ENCODE measurements at regions not wholly inside any gene's neighbourhood (a gene's known extent, or its start where the extent isn't known, plus 50 kb on each side); places are given as distances from the start of the nearest gene placed in this dataset.

- BruUV-seq (replicated peaks), result no TSS peak
- no peak overlapping the region for H3K27ac Mint-ChIP-seq (ENCODE audit: low read depth, unreplicated experiment)
- no peaks in the 10 kb centered on the region for H3K4me1 Mint-ChIP-seq (ENCODE audit: insufficient read depth, unreplicated experiment)
- H3K9me3 Mint-ChIP-seq (ENCODE audit: unreplicated experiment), result no peaks in the 10 kb centered on the region
- intact Hi-C loops (cut with micrococcal nuclease), result no loop called here
- no peak for TF ChIP-seq CTCF (IDR thresholded peaks at IDR 0.05; ENCODE audit: unreplicated experiment)
- CTCF ChIA-PET, result interaction anchor here (0.5 kb wide), 1 partner anchor 193 kb away, joined by 3 read pairs; no protein-coding TSS in a partner anchor
- DNase-seq (ENCODE audit: unreplicated experiment), result no peak
- H3K36me3 Mint-ChIP-seq (ENCODE audit: insufficient read depth, unreplicated experiment), result no peaks in the 10 kb centered on the region
- H3K27me3 Mint-ChIP-seq (ENCODE audit: insufficient read depth, unreplicated experiment), result peaks cover 65% of the 10 kb centered on the region
- POLR2A ChIA-PET, result interaction anchor here (1.4 kb wide), 1 partner anchor 24 kb away, joined by 3 read pairs; no protein-coding TSS in a partner anchor
- H3K4me3 Mint-ChIP-seq (ENCODE audit: unreplicated experiment), result no peak overlapping the region
These were observed 164.1 kb upstream of the NSMCE3 start for GRCh38 chr15:29433507-29434248.

DNA sequence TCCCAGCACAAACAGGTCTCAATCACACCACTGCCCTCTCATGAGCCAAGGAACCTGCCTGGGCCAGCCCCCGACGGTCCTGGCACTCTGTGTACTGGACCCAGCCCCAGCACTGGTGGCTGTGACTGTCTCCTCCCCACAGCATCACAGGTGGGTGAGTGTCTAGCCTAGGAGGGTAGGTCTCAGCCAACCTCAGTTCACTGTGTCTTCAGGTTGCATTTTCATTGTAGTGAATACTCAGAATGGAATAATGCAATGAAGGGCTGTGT is 163.4 kb upstream of the NSMCE3 start:
- TF ChIP-seq CTCF (IDR thresholded peaks at IDR 0.05; ENCODE audit: unreplicated experiment), result no peak
- BruUV-seq (replicated peaks), result no TSS peak
- H3K36me3 Mint-ChIP-seq (ENCODE audit: insufficient read depth, unreplicated experiment), result no peaks in the 10 kb centered on the region
- no peak overlapping the region for H3K27ac Mint-ChIP-seq (ENCODE audit: low read depth, unreplicated experiment)
- H3K27me3 Mint-ChIP-seq (ENCODE audit: insufficient read depth, unreplicated experiment), result peaks cover 68% of the 10 kb centered on the region
- no peak overlapping the region for H3K4me3 Mint-ChIP-seq (ENCODE audit: unreplicated experiment)
- DNase-seq (ENCODE audit: unreplicated experiment), result no peak
- POLR2A ChIA-PET, result no interaction called here
- H3K9me3 Mint-ChIP-seq (ENCODE audit: unreplicated experiment), result no peaks in the 10 kb centered on the region
- CTCF ChIA-PET, result interaction anchor here (0.5 kb wide), 1 partner anchor 194 kb away, joined by 3 read pairs; no protein-coding TSS in a partner anchor
- intact Hi-C loops (cut with micrococcal nuclease), result no loop called here
- H3K4me1 Mint-ChIP-seq (ENCODE audit: insufficient read depth, unreplicated experiment), result no peaks in the 10 kb centered on the region

GRCh38 chr15:29432191-29433049 is 162.8 kb upstream of the NSMCE3 start:
- Mint-ChIP-seq H3K27ac (ENCODE audit: low read depth, unreplicated experiment) (no peak overlapping the region), H3K4me1 (ENCODE audit: insufficient read depth, unreplicated experiment) (no peaks in the 10 kb centered on the region), H3K27me3 (ENCODE audit: insufficient read depth, unreplicated experiment) (peaks cover 67% of the 10 kb centered on the region), H3K9me3 (ENCODE audit: unreplicated experiment) (peaks cover 5% of the 10 kb centered on the region), H3K36me3 (ENCODE audit: insufficient read depth, unreplicated experiment) (no peaks in the 10 kb centered on the region), H3K4me3 (ENCODE audit: unreplicated experiment) (no peak overlapping the region)
- no TSS peak for BruUV-seq (replicated peaks)
- intact Hi-C loops (cut with micrococcal nuclease), result no loop called here
- no peak for DNase-seq (ENCODE audit: unreplicated experiment)
- POLR2A ChIA-PET, result no interaction called here
- CTCF ChIA-PET, result no interaction called here
- TF ChIP-seq CTCF (IDR thresholded peaks at IDR 0.05; ENCODE audit: unreplicated experiment), result no peak

DNA sequence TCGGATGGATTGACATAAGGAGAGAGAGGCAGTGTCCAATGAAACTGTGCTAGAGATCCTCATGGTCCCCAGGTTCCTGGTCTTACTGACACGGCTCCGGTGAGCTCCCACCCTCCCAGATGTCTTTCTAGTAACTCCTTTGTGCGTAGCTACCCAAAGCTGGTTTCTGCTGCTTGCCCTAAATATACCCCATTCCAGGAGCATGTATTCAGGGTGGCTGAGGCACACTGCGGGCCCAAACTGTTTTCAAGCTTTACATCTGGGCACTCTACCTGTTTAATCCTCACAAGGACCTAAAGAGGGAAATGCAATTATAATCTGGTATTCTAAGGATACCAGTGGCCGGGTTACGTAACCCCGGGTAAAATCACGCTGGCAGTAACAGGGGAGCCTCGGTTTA is 161.2 kb upstream of the NSMCE3 start:
- intact Hi-C loops (cut with micrococcal nuclease), result no loop called here
- no TSS peak for BruUV-seq (replicated peaks)
- Mint-ChIP-seq H3K27me3 (ENCODE audit: insufficient read depth, unreplicated experiment) (peaks cover 62% of the 10 kb centered on the region), H3K4me3 (ENCODE audit: unreplicated experiment) (no peak overlapping the region), H3K4me1 (ENCODE audit: insufficient read depth, unreplicated experiment) (no peaks in the 10 kb centered on the region), H3K27ac (ENCODE audit: low read depth, unreplicated experiment) (no peak overlapping the region), H3K9me3 (ENCODE audit: unreplicated experiment) (peaks cover 6% of the 10 kb centered on the region), H3K36me3 (ENCODE audit: insufficient read depth, unreplicated experiment) (no peaks in the 10 kb centered on the region)
- TF ChIP-seq CTCF (IDR thresholded peaks at IDR 0.05; ENCODE audit: unreplicated experiment), result no peak
- CTCF ChIA-PET, result interaction anchor here (0.7 kb wide), 1 partner anchor 389 kb away, joined by 3 read pairs; no protein-coding TSS in a partner anchor
- no peak for DNase-seq (ENCODE audit: unreplicated experiment)
- POLR2A ChIA-PET, result interaction anchor here (0.5 kb wide), 1 partner anchor 9 kb away, joined by 3 read pairs; no protein-coding TSS in a partner anchor
